ENCODE measurements at regions not wholly inside any gene's neighbourhood (a gene's known extent, or its start where the extent isn't known, plus 50 kb on each side); places are given as distances from the start of the nearest gene placed in this dataset.

DNA sequence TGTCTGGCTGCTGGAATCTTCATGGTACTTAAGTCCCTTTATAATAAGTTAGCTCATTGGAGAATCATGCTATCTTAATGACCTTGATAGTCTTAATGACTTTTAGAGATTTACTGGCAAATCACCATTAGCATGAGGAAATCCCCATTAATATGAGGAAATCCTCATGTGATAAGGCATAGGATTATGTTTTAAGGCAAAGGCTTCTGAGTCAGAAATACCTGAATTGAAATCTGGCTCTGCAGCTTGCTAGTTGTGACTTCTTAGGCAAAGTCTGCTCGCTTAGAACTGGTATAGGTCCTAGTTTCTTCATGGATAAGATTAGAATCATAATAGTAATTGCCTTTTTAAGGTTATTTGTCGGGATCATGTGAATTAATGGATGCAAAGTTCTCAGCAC, 190.2 kb upstream of the BANK1 start:
- no peak for DNase-seq
- in situ Hi-C loops (cut with MboI; ENCODE audit: low pct_unique_long_range_greater_than_20kb, low sequenced_read_pairs): no loop called here

DNA sequence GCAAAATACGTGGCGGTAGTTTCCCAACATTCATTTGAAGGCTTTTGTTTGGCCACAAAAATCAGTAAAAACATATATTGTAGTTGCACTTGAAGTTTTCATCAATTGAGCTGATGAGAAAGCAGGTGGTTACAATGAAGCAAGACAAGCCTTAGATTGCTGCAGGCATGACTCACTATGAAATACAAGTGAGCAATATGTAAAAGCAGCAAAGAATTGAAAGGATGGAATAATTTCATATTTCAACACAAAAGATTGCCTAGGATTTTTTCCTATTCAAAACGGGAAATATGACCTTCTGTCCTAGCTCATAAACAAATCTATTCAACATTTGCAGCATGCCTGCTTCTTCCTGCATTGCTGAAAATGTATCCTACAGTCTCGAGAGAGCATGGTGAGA, 190.9 kb upstream of the BANK1 start:
- no peak for DNase-seq
- in situ Hi-C loops (cut with MboI; ENCODE audit: low pct_unique_long_range_greater_than_20kb, low sequenced_read_pairs): no loop called here

DNA sequence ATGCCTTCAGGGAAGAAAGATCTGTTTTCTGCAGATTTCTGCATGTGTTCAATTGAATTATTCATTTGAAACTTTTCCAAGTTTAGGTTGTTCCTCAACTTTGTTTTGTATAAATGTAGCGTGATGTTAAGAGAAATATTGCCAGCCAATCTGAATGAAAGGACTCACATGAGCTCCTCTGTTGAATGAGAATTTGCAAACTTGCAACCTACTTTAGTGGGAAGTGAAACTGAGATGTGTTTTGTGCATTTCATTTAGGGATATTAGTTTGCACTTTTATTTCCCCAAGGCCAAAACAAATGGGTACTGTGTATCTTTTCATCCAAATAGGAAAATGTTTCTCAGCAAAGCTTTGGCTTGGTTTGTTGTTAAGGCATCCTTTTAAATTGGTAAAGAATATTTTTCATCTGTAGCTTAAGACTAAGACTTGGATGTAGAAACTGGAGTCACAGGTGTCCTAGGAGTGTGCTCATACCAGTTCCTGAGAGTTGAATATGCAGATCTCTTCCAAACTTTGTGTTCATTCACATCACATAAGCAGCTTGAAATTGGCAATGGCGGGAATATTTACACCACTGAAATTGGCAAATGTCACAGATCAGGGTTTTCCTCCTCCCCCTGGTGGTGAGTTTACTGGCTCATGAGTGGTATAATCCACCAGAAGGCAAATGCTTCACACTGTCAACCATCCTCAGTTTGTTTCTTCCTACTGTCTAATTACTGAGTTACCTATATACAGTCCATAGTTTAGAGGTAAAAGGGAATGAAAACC, 193.6 kb upstream of the BANK1 start:
- in situ Hi-C loops (cut with MboI; ENCODE audit: low pct_unique_long_range_greater_than_20kb, low sequenced_read_pairs): no loop called here
- no peak for DNase-seq

- no peak for DNase-seq
- in situ Hi-C loops (cut with MboI; ENCODE audit: low pct_unique_long_range_greater_than_20kb, low sequenced_read_pairs): no loop called here
These were observed 195.9 kb upstream of the BANK1 start for GRCh38 chr4:101594588-101594987.

GRCh38 chr4:101593666-101594065, 196.9 kb upstream of the BANK1 start:
- in situ Hi-C loops (cut with MboI; ENCODE audit: low pct_unique_long_range_greater_than_20kb, low sequenced_read_pairs): no loop called here
- DNase-seq: no peak

DNA sequence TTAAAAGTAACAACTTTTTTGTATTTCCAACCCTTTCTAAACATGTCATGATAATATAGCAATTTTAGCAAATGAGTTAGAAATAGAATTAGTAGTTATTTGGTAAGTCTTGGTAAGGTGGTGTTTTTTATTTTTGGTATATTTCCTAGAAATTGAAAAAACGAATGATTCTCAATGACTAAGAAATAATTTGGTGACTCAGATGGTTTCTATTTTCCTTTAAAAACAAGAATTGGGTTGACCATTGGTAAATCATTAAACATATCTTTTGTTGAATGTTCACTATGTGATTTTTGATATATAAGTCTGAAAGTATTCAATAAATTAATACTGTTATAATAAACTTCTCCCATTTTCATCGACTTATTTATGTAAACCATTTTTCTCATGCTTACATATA, 206.2 kb upstream of the BANK1 start:
- in situ Hi-C loops (cut with MboI; ENCODE audit: low pct_unique_long_range_greater_than_20kb, low sequenced_read_pairs): no loop called here

DNA sequence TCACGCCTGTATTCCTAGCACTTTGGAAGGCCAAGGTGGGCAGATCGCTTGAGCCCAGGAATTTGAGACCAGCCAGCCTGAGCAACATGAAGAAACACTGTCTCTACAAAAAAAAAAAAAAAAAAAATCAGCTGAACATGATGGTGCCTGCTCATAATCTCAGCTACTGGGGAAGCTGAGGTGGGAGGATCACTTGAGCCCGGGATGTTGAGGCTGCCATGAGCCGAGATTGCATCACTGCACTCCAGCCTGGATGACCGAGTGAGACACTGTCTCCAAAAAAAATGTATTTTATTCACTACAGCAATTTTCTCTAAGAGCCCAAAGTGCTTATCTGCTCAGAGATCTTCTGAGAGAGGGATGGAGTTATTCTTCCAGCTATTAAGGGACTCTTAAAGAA, 215.8 kb upstream of the PPP3CA start:
- DNase-seq: no peak
- in situ Hi-C loops (cut with MboI; ENCODE audit: low pct_unique_long_range_greater_than_20kb, low sequenced_read_pairs): no loop called here

More for the DNA sequence above, 206.2 kb upstream of the BANK1 start:
- no peak for DNase-seq

GRCh38 chr4:101556842-101557241, 209.5 kb upstream of the PPP3CA start:
- in situ Hi-C loops (cut with MboI; ENCODE audit: low pct_unique_long_range_greater_than_20kb, low sequenced_read_pairs): no loop called here
- peak; percentile 21 for DNase-seq

GRCh38 chr4:101555341-101555880, 208.1 kb upstream of the PPP3CA start:
- in situ Hi-C loops (cut with MboI; ENCODE audit: low pct_unique_long_range_greater_than_20kb, low sequenced_read_pairs): no loop called here

GRCh38 chr4:101540336-101540735, 193.0 kb upstream of the PPP3CA start:
- in situ Hi-C loops (cut with MboI; ENCODE audit: low pct_unique_long_range_greater_than_20kb, low sequenced_read_pairs): no loop called here
- peak; percentile 3 for DNase-seq

More at GRCh38 chr4:101555341-101555880, 208.1 kb upstream of the PPP3CA start:
- DNase-seq: no peak

GRCh38 chr4:101528526-101528925, 181.2 kb upstream of the PPP3CA start:
- no peak for DNase-seq
- in situ Hi-C loops (cut with MboI; ENCODE audit: low pct_unique_long_range_greater_than_20kb, low sequenced_read_pairs): no loop called here

- no peak for DNase-seq
- in situ Hi-C loops (cut with MboI; ENCODE audit: low pct_unique_long_range_greater_than_20kb, low sequenced_read_pairs): no loop called here
These were observed 179.9 kb upstream of the PPP3CA start for GRCh38 chr4:101527188-101527587.

- in situ Hi-C loops (cut with MboI; ENCODE audit: low pct_unique_long_range_greater_than_20kb, low sequenced_read_pairs): no loop called here
- no peak for DNase-seq
These were observed 168.2 kb upstream of the PPP3CA start for GRCh38 chr4:101515566-101515965.

- no peak for DNase-seq
These were observed 167.8 kb upstream of the PPP3CA start for GRCh38 chr4:101515099-101515498.

GRCh38 chr4:101512416-101512815, 165.1 kb upstream of the PPP3CA start:
- in situ Hi-C loops (cut with MboI; ENCODE audit: low pct_unique_long_range_greater_than_20kb, low sequenced_read_pairs): no loop called here
- no peak for DNase-seq

More at GRCh38 chr4:101515099-101515498, 167.8 kb upstream of the PPP3CA start:
- in situ Hi-C loops (cut with MboI; ENCODE audit: low pct_unique_long_range_greater_than_20kb, low sequenced_read_pairs): no loop called here

DNA sequence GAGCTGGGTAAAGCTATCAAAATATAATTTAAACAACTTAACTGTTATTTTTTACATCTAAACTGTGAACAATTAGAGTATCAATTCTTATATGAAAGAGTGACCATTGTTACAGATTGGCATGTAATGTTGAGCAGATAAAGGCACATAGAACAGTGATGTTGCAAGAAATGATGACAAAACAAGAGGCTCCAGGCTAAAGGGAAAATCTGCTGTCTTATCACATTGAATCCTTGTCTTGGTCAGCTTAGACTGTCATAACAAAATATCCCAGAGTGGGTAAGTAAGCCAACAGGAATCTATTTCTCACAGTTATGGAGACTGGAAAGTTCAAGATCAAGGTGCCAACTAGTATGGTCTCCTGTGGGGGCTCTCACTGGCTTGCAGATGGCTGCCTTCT, 154.1 kb upstream of the PPP3CA start:
- in situ Hi-C loops (cut with MboI; ENCODE audit: low pct_unique_long_range_greater_than_20kb, low sequenced_read_pairs): no loop called here

DNA sequence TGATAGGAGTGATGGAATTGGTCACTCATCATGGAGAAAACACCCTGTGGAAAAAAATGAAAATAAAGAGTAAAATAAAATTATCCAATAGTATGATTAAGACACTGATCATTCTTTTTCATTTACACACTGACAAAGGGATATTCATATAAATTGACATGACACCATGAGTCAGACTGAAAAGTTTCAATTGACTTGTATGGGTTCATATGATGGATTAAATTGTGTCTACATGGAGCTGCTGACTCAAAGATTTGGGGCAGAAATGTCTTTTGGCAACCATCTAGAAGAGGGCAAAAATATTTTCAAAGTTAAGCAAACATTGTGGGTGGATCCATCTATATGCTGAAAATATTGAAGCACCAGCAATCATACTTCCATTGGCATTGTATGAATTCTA, 153.4 kb upstream of the PPP3CA start:
- in situ Hi-C loops (cut with MboI; ENCODE audit: low pct_unique_long_range_greater_than_20kb, low sequenced_read_pairs): no loop called here
- no peak for DNase-seq

More for the DNA sequence above, 154.1 kb upstream of the PPP3CA start:
- DNase-seq: no peak

GRCh38 chr4:101475246-101475645, 127.9 kb upstream of the PPP3CA start:
- DNase-seq: no peak

DNA sequence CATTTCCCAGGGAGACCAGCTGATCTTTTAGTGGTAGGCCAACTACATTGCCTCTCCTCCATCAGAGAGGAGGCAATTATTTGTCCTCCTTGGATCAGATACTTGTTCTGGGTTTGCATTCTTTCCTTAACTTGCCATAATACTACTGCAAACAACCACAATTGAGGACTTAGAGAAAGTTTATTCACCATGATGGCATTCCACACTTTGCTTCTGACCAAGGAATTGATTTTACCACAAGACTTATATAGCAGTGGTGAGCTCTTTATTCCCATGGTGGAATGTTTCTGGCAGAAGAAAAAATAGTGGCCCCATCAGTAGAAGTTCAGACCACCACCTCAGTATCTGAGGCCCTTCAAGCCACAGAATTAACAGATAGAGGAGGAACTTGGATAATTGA, 123.9 kb upstream of the PPP3CA start:
- in situ Hi-C loops (cut with MboI; ENCODE audit: low pct_unique_long_range_greater_than_20kb, low sequenced_read_pairs): no loop called here

More at GRCh38 chr4:101475246-101475645, 127.9 kb upstream of the PPP3CA start:
- in situ Hi-C loops (cut with MboI; ENCODE audit: low pct_unique_long_range_greater_than_20kb, low sequenced_read_pairs): no loop called here

GRCh38 chr4:101464596-101464995, 117.3 kb upstream of the PPP3CA start:
- DNase-seq: no peak
- in situ Hi-C loops (cut with MboI; ENCODE audit: low pct_unique_long_range_greater_than_20kb, low sequenced_read_pairs): no loop called here

More for the DNA sequence above, 123.9 kb upstream of the PPP3CA start:
- no peak for DNase-seq

DNA sequence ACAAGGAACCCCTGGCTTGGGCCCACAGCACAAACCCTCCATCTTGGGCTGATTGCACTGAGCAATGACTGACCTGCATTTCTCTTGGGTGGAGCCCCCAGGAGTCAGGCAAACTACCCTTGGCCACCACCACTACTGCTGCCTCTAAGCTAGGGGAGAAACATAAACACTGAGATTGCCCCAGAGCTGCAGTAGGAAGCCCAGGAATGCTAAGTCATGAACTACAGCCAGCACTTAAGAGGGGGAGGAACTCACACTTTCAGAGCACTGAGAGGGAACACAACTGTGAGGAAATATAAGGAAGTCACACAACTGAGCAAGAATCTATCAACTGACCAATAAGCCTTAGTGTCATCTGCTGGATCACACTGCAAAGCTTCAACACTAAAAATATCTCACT, 111.6 kb upstream of the PPP3CA start:
- DNase-seq: peak; percentile 15
- in situ Hi-C loops (cut with MboI; ENCODE audit: low pct_unique_long_range_greater_than_20kb, low sequenced_read_pairs): no loop called here

All from KBM-7 (cell line).